ENCODE measurements at regions not wholly inside any gene's neighbourhood (a gene's known extent, or its start where the extent isn't known, plus 50 kb on each side); places are given as distances from the start of the nearest gene placed in this dataset.

GRCh38 chr2:4020153-4020552 is 316.8 kb downstream of the DCDC2C start:
- peaks cover 8% of the 10 kb centered on the region for H3K4me1 ChIP-seq
- peaks cover 25% of the 10 kb centered on the region for H3K9me3 ChIP-seq
- TF ChIP-seq Cebpa-rat (IDR thresholded peaks at IDR 0.05): no peak
- H3K36me3 ChIP-seq: no peaks in the 10 kb centered on the region
- H3K27ac ChIP-seq: no peak overlapping the region
- peak overlapping the region; percentile 33; the same call in 1 of the 2 replicates for H3K4me2 ChIP-seq
- H3K4me3 ChIP-seq: no peak overlapping the region
- H3K9ac ChIP-seq: no peak overlapping the region
- H4K20me1 ChIP-seq: no peaks in the 10 kb centered on the region
- H3K27me3 ChIP-seq: no peaks in the 10 kb centered on the region

- no peak overlapping the region for H3K27ac ChIP-seq
- no peak overlapping the region for H3K4me2 ChIP-seq
- no peaks in the 10 kb centered on the region for H4K20me1 ChIP-seq
- H3K9me3 ChIP-seq: peaks cover 25% of the 10 kb centered on the region
- TF ChIP-seq Cebpa-rat (IDR thresholded peaks at IDR 0.05): no peak
- H3K4me1 ChIP-seq: peaks cover 8% of the 10 kb centered on the region
- H3K4me3 ChIP-seq: no peak overlapping the region
- H3K27me3 ChIP-seq: no peaks in the 10 kb centered on the region
- no peak overlapping the region for H3K9ac ChIP-seq
- no peaks in the 10 kb centered on the region for H3K36me3 ChIP-seq
These were observed 317.3 kb downstream of the DCDC2C start for GRCh38 chr2:4020649-4021048.

DNA sequence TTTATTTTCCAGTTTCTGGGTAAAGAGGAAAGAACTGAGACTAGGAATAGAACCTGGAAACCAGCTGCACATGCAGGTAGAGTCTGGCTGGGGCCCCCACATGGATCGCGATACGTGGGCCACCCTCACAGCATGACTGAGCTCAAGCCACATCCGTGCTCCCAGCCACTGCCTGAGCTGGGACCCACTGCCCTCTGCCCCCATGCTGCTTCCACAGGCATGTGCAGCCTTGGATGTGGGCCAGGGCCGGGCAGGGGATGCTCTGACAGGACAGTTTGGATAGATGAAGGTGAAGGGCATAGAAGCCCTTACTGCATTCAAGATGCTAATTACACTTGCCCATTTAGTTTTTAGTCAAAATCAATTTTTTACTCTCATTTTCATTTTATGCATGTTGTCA is 321.2 kb downstream of the DCDC2C start:
- Histone ChIP-seq H3K9me3 (no peaks in the 10 kb centered on the region), H3K4me2 (no peak overlapping the region), H4K20me1 (no peaks in the 10 kb centered on the region), H3K27ac (no peak overlapping the region), H3K36me3 (no peaks in the 10 kb centered on the region), H3K4me3 (no peak overlapping the region), H3K27me3 (no peaks in the 10 kb centered on the region), H3K4me1 (peaks cover 7% of the 10 kb centered on the region), H3K9ac (no peak overlapping the region)
- no peak for TF ChIP-seq Cebpa-rat (IDR thresholded peaks at IDR 0.05)

DNA sequence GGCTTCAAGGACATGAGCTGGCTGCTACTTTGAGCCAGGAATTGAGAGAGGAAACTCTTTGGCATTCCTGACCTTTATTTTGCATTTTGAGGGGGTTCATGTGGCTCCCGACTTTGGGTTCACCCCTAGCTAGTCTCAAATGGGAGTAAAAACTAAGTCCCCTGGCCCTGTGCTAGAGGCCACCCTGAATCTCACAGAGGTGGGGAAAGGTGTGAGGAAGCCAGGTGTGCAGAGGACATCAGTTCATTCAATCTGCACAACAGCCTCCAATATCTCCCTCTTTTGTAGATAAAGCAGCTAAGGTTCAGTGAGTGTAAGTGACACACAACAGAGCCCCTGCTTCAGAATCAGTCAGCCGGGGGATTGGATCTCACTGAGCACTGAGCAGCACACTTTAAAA is 325.7 kb downstream of the DCDC2C start:
- Histone ChIP-seq H3K4me3 (no peak overlapping the region), H3K9ac (no peak overlapping the region), H3K27ac (no peak overlapping the region), H3K4me1 (no peaks in the 10 kb centered on the region), H3K4me2 (no peak overlapping the region), H3K36me3 (no peaks in the 10 kb centered on the region), H3K9me3 (no peaks in the 10 kb centered on the region), H4K20me1 (no peaks in the 10 kb centered on the region), H3K27me3 (no peaks in the 10 kb centered on the region)
- no peak for TF ChIP-seq Cebpa-rat (IDR thresholded peaks at IDR 0.05)

- TF ChIP-seq Cebpa-rat (IDR thresholded peaks at IDR 0.05): no peak
These were observed 336.5 kb downstream of the DCDC2C start for GRCh38 chr2:4039896-4040295.

GRCh38 chr2:4047961-4048891 is 344.9 kb downstream of the DCDC2C start:
- Histone ChIP-seq H3K4me2 (peak overlapping the region; percentile 38), H3K9me3 (peaks cover 5% of the 10 kb centered on the region), H3K4me1 (peaks cover 47% of the 10 kb centered on the region), H3K27ac (no peak overlapping the region), H3K36me3 (no peaks in the 10 kb centered on the region), H3K9ac (no peak overlapping the region), H3K4me3 (no peak overlapping the region), H4K20me1 (no peaks in the 10 kb centered on the region), H3K27me3 (no peaks in the 10 kb centered on the region)
- TF ChIP-seq Cebpa-rat (IDR thresholded peaks at IDR 0.05): no peak

More at GRCh38 chr2:4039896-4040295, 336.5 kb downstream of the DCDC2C start:
- Histone ChIP-seq H3K9ac (no peak overlapping the region), H3K9me3 (peaks cover 46% of the 10 kb centered on the region), H3K4me1 (peaks cover 17% of the 10 kb centered on the region), H3K36me3 (no peaks in the 10 kb centered on the region), H4K20me1 (no peaks in the 10 kb centered on the region), H3K4me3 (no peak overlapping the region), H3K4me2 (no peak overlapping the region), H3K27me3 (no peaks in the 10 kb centered on the region), H3K27ac (no peak overlapping the region)

GRCh38 chr2:4049463-4049862 is 346.1 kb downstream of the DCDC2C start:
- Histone ChIP-seq H3K36me3 (no peaks in the 10 kb centered on the region), H3K4me2 (no peak overlapping the region), H3K9ac (no peak overlapping the region), H3K4me3 (no peak overlapping the region), H3K27ac (no peak overlapping the region), H3K4me1 (peaks cover 34% of the 10 kb centered on the region), H4K20me1 (no peaks in the 10 kb centered on the region), H3K9me3 (no peaks in the 10 kb centered on the region), H3K27me3 (no peaks in the 10 kb centered on the region)
- no peak for TF ChIP-seq Cebpa-rat (IDR thresholded peaks at IDR 0.05)

GRCh38 chr2:4053769-4054493 is 350.6 kb downstream of the DCDC2C start:
- Histone ChIP-seq H3K4me2 (no peak overlapping the region), H3K36me3 (no peaks in the 10 kb centered on the region), H3K27ac (no peak overlapping the region), H3K4me3 (no peak overlapping the region), H3K4me1 (0 out of 2 replicates have a peak, but pooled peaks cover 6% of the 10 kb centered on the region), H3K27me3 (no peaks in the 10 kb centered on the region), H4K20me1 (no peaks in the 10 kb centered on the region), H3K9me3 (no peaks in the 10 kb centered on the region; the same call in 1 of the 2 replicates), H3K9ac (no peak overlapping the region)
- TF ChIP-seq Cebpa-rat (IDR thresholded peaks at IDR 0.05): no peak

- Histone ChIP-seq H3K27me3 (no peaks in the 10 kb centered on the region), H3K9me3 (peaks cover 1% of the 10 kb centered on the region; the same call in 1 of the 2 replicates), H4K20me1 (no peaks in the 10 kb centered on the region), H3K9ac (no peak overlapping the region), H3K4me3 (no peak overlapping the region), H3K27ac (no peak overlapping the region), H3K4me2 (no peak overlapping the region), H3K36me3 (no peaks in the 10 kb centered on the region), H3K4me1 (no peaks in the 10 kb centered on the region)
- TF ChIP-seq Cebpa-rat (IDR thresholded peaks at IDR 0.05): no peak
These were observed 362.8 kb downstream of the DCDC2C start for GRCh38 chr2:4066217-4066616.

GRCh38 chr2:4073026-4073569 is 369.7 kb downstream of the DCDC2C start:
- H3K4me3 ChIP-seq: no peak overlapping the region
- no peak overlapping the region for H3K9ac ChIP-seq
- no peaks in the 10 kb centered on the region for H4K20me1 ChIP-seq
- no peak overlapping the region for H3K27ac ChIP-seq
- H3K4me1 ChIP-seq: no peaks in the 10 kb centered on the region
- H3K36me3 ChIP-seq: no peaks in the 10 kb centered on the region
- no peak for TF ChIP-seq Cebpa-rat (IDR thresholded peaks at IDR 0.05)
- H3K27me3 ChIP-seq: no peaks in the 10 kb centered on the region
- no peak overlapping the region for H3K4me2 ChIP-seq
- H3K9me3 ChIP-seq: 0 out of 2 replicates have a peak, but pooled peaks cover 8% of the 10 kb centered on the region
